Inferior parietal cortex (tissue), 1 donor: ENCODE measurements at regions not wholly inside any gene's neighbourhood (a gene's known extent, or its start where the extent isn't known, plus 50 kb on each side); places are given as distances from the start of the nearest gene placed in this dataset.

Experiments
- DNase-seq: peaks from one replicate; pipeline ENCODE4 v3.0.0-alpha.2; 2016; ENCODE audit errors: extremely low spot score

DNA sequence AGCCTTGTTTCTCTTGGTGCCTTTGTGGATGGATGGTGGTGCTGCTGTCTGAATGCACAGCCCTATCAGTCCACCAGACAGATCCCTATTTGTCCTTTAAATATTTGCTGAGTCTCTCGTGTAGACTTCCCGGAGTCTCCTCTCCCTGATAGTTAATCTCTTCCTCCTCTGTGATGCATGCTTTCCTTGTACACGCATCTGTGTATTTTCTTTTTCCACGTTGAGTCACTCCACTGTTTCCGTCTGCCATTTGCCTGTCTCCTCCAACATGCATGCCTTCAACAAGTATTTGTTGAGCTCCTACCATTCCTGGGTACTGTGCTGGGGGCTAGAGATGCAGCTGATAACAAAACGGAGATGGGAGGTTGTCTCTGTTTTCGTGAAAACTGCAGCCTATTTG is 282.6 kb downstream of the HAPSTR1 start:
- no peak for DNase-seq

DNA sequence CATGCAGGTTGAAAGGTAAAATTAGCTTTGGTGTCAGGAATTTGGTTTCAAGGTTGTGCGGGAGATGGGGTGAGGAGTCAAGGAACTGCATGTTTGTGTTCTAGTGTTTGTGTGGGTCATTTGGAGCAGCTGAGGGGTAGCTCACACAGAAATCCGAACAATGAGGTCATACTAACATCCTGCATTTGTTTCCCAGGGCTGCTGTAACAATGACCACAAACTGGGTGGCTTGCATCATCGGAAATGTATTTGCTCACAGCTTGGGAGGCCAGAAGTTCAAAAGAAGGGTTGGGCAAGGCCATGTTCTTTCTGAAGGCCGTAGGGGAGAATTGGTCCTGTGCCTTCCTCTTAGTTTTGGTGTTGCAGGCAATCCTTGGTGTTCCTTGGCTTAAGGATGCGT is 287.4 kb downstream of the HAPSTR1 start:
- DNase-seq = no peak

DNA sequence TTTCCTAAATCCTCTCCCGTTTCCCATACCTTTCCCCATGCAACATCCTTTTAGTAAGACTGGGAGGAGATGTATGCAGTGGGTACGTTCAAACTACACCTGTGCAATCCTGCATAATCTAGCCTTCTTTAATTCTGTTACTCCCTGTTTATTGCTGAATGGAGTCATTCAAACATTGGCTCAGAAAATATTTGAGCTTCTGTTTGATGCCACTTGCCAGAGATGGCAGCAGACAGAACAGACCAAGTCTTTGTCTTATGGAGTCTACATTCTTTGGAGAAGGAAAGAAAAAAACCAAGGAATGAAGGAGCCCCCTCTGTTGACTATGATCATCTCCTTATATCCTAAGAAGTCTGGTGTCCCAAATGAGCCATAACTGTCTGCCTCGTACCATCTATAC is 288.8 kb downstream of the HAPSTR1 start:
- no peak for DNase-seq

DNA sequence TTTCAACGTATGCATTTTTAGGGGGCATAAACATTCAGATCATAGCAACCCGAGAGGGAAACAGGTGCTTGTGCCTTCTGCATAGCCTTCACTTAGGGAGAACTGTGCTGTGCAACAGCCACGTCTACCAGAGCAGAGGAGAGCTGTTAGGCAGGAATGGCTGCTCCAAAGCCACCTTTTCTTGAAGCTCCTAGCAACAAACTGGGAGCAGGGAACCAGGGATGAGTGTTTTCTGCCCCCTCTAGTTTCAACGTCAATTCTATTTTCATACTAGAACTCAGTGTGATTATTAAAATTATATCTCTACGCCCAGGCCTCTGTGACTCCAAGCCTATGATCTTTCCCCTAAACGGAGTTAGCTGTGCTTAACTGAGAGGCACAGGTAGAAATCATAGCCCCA is 290.0 kb downstream of the HAPSTR1 start:
- DNase-seq = no peak

DNA sequence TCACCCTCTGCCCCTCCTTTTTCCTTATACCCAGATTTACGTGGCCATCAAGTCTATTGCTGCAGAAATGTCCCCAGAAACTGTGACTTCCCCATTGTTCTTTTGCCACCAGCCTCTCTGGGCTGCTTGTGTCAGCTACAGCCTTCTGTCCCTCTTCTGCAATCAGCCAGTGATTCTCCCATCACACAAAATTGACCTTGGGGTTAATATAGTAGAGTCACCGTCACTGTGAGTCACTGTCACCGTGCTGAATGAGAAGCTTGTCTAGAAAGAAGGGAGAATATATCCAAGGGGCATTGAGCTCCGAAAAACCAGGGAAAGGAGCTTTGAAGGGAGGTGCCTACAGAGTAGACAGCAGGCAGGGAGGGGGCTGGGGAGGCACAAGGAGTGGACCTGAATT is 290.5 kb downstream of the HAPSTR1 start:
- no peak for DNase-seq

DNA sequence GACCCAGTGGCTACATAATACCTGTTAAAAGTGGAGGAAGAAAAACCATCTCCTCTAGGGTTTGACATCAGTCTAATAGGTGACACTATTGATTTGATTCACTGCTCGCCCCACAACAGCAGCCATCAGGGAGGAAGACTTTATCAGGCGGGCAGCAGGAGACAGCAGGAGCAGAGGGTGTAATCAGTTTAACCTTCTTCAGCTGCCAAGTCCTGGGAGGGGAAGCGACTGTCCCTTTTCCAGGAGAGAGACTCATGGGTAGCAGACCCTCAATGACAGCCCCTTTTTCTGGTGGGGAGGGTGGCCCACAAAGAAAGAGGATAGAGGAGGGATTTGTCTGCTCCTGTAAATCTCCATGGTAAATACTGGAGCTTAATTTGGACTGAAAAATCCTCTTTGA is 291.8 kb downstream of the HAPSTR1 start:
- DNase-seq = no peak

DNA sequence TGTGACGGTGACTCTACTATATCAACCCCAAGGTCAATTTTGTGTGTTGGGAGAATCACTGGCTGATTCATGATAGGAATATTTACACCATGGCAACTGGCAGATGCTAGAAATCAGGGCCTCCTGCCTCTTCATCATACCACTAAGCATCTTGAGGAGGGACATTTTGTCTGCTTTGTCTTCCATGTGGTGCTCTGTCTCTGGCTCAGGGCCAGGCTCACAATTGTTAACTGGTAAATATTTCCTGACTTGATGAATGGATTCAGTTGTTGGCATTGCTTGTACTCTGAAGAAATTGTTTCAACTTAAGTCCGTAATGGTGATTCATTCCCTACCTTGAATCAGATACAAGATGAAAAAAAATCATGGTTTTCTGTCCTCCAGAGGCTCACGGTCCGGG is 292.7 kb downstream of the HAPSTR1 start:
- no peak for DNase-seq

DNA sequence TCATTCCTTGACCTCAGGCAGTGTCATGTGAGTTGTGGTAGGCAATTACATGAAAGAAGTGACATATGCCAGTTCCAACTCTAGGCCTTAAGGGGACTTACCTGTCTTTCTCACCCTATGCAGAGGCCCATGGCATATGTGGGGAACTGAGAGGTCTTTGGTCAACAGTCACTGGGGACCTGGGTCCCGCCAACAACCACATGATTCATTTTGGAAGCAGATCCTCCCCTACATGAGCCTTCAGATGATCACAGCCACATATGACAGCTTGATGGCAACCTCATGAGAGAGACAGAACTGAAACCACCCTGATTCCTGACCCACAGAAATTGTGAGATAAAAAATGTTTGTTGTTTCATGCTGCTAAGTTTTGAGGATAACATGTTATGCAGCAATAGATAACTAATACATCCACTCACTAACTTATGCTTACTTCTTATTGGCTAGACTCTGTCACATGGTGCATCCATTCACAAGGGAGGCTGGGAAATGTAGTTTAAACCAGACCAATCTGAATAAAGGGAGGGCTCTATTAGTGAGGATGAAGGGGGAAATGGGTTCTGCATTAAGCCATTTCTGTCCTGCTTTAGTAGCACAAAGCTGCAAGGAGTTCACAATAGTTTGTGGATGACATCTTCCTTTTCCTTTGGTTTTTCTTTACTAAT is 298.2 kb downstream of the HAPSTR1 start:
- DNase-seq = no peak

DNA sequence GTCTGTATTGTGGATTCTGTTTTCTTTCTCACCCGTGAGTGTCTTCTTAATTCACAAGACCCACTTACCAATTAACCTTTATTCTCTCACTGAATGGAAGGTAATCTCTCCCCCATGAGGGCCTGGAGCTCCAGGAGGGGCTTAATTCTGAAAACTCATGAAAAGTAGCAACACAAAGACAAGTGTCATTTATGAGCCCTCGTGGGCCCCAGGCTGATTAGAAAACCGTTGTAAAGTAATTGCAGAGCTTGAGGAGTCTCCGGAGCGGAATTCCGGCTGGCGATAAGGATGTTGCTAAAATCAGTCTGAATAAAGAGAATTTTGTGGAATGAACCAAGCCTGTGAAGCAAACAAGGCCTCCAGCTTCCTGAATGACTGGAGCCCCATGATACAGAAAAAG is 301.5 kb downstream of the HAPSTR1 start:
- DNase-seq = no peak

DNA sequence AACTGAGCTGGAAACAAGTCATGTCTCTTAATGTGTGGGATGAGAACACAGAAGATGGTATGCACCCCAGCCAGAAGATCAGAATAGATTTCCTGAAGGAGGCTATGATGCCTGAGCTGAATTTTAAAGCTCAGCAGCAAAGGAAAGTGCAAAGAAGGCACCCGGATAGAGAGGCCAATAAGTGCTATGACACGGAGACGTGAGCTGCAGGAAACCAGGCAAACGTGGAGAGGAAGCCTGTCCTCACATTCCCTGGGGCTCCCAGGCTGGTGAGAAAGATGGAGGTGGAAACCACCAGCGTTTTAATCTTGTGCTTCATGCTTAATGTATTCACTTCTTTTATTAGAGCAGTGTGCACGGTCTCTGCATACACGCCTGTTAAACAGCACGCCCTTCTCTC is 302.1 kb downstream of the HAPSTR1 start:
- DNase-seq = no peak

DNA sequence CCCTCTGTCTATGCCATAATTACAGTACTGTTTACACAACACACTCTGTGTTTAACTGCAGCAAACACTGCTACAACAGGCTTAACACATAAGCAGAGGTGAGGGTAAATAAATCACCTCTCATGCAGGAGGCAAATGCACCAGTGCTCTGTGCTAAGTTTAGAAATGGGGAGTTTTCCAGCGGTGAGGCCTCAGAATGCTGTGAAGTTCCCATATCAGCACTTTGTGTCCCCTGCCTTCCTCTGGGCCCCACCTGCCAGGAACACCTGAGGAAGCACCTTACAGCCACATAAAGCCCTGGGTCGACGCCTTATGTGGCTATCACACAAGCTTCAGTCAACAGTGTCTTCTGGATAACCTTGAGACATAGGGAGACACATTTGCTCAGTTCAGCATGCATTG is 304.5 kb downstream of the HAPSTR1 start:
- DNase-seq = no peak

DNA sequence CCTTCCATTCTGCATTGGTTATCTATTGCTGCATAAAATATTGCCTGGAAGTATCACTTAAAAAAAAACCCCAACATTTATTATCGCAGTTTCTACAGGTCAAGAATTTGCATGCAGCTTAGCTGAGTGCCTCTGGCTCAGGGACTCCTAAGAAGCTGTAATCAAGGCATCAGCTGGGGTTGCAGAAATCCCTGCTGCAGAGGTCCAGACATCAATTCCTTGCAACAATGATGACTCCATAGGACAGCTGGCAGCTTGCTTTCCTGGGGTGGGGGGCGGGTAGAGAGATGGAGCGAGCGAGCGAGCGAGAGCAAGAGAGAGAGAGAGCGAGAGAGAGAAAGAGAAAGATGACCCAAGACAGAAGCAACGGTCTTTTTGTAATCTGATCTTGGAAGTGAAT is 308.1 kb downstream of the HAPSTR1 start:
- no peak for DNase-seq

DNA sequence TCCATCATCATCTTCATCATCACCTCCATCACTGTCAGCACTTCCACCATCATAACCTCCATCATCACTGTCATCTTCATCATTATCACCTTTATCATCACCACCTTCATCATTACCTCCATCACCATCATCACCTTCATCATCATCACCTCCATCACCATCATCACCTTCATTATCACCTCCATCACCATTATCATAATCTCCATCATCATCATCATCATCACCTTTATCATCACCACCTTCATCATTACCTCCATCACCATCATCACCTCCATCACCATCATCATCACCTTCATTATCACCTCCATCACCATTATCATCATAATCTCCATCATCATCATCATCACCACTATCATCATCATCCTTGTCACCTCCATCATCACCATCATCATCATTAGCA is 309.7 kb downstream of the HAPSTR1 start:
- DNase-seq = no peak

DNA sequence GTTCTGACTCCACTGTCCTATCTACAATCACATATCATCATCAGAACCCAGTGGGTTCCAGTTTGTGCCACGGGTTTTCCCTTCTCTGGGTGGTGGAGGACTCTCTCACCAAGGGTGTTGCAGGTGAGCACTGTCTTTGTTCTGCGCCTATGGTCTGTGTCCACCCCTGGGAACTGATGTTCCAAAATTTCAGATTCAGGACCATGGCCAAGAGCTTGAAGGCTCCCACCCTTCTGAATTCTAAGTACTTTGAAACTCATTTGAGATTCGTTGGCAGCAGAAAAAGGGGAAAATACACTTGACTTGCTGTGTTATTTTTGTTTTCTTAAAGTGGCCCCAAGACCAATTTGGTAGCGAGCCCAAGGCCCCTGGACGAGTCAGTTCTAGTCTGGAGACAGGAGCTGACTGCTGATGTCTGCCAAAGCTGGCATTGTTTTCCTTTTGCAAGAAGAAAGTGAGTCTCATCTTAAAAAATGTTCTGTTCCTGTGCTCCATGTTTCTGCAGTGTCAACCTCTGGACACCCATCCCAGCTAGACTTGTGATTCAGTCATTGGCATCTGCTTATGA is 310.9 kb downstream of the HAPSTR1 start:
- DNase-seq = no peak

DNA sequence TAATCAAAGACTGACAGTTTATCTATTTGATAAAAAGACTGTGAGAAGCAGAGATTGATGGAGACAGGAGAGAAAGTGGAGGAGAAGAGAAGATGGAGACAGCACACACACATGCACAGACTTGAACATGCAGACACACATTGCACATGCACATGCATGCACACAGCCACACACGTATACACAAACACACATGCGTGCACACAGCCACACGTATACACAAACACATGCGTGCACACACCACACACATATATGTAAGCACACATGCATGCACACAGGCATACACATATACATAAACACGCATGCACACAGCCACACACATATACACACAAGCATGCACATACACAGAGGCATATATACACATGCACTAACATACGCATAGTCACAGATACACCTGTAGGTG is 313.4 kb downstream of the HAPSTR1 start:
- no peak for DNase-seq

DNA sequence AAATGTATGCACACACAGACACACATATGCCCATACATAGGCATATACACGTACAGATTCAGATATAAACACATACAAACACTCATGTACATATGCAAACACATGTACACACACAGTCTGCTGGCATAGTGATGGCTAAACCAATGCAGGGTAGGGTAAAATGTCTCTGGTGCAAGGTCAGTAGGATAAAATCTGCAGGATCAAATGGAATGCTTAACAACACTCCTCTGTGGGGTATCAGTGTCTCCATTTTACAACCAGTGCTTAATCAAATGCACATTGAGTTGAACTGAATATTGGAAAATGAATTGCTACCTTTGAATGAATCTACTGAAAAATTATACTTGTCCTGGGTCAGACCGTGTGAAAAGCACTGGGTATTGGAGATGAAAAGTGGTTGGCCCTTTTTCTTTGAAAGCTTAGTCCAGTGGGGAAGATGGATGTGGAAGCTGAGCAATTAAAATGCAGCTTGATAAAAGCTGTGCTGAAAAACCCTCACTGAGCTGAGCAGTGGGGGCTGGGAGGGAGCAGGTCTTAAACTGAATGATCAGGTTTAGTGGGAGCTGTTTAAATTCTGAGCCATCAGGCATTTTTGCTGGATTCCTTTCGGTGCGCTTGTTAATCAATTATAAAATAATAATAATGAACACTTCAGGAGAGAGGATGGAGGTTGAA is 314.7 kb downstream of the HAPSTR1 start:
- no peak for DNase-seq

DNA sequence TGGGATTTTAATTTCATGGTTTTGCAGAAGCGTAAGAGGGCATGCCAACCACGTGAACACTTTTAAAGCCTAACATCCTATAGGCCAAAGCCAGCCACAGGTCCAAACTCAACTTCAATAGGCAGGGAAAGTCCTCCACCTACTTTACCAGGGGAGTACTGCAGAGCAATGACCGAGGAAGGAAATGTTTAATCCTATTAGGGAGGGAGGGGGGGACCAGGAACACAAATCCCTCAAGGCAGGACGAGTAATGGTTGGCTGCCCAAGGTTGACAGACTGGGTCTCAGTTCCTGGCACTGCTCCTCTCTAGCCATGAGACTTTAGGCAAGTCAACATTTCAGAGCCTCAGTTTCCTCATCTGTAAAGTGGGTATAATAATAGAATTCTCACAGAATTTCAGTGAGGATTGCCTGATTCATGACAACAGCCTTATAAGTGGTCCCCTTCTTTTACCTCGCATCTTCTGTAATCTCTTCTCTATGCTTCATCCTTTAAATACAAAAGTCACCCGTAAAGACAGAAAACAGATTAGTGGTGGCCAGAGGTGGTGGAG is 315.8 kb downstream of the HAPSTR1 start:
- DNase-seq = no peak

DNA sequence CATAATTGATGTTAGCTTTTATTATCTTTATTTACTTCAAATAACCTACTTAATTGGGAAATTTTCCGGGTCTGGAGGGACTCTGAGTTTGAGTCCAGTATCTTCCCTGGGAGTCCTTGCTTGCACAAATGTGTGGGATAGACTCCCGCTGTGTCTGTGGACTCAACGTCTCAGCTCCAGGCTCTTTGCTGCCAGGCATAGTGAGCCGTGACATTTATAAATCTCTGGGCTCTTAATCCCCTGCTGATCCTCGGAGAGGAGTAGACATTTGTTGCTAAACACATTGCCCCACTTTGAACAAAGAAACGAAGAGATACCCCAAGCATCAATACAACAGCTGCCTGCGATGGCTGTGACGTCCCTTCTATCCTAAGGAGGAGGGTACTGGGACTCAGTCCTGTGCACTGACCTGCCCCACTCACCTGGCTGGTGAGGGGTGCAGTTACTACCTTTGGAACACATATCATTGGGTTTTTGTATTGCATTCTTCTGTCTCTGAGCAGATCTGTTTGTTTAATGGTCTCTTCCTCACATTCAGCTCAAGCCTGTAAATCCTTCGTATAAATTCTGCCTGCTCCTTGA is 316.9 kb downstream of the HAPSTR1 start:
- no peak for DNase-seq

DNA sequence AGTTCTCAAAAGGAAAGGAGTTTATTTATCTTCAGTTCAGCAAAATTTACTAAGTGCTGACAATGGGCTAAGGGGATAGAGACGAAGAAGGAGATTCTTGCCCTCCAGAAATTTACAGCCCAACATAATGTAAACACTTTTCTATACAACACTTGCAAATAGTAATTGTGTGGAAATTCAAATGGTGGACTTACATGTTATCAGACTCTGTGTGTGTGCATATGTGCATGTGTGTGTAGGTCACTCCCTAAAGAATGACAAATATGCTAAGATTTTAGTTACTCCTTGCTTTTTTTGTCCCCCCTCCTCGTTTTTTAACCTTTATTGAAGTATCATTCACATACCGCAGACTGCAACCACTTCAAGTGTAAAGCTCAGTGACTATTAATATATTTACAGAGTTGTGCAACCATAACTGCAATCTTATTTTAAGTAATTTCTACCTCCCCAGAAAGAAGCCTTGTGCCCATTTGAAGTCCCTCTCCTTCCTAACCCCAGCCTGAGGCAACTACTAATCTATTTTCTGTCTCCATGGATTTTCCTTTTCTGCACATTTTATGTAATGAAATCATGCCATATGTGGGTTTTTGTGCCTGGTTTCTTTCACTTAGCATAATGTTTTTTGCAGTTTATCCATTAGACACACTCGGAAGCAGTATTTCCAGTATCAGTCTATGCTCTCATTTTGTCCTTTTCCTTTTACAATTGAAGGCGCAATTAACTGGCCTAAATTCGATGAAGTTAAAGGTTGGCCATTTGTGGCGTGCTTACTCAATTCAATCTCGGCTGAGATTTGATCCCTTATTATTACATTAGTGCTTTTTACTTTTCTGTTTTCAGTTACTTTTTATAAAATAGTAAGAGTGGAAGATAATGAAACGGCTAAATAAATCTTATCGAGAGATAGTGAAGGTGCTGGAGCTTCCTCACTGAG is 318.4 kb downstream of the HAPSTR1 start:
- DNase-seq = no peak

DNA sequence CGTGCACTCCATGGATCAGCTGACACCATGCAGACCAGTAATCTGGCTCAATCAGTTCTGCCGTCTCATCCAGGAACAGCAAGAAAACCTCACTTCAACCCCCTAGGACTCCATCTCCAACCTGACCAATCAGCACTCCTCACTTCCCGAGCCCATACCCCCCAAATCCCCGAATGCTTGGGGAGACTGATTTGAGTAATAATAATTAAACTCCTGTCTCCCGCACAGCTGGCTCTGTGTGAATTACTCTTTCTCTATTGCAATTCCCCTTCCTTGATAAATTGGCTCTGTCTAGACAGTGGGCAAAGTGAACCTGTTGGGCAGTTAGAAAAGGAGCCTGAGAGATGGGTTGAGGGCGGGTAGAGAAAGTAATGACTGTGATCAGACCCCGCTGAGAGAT is 320.0 kb downstream of the HAPSTR1 start:
- no peak for DNase-seq

DNA sequence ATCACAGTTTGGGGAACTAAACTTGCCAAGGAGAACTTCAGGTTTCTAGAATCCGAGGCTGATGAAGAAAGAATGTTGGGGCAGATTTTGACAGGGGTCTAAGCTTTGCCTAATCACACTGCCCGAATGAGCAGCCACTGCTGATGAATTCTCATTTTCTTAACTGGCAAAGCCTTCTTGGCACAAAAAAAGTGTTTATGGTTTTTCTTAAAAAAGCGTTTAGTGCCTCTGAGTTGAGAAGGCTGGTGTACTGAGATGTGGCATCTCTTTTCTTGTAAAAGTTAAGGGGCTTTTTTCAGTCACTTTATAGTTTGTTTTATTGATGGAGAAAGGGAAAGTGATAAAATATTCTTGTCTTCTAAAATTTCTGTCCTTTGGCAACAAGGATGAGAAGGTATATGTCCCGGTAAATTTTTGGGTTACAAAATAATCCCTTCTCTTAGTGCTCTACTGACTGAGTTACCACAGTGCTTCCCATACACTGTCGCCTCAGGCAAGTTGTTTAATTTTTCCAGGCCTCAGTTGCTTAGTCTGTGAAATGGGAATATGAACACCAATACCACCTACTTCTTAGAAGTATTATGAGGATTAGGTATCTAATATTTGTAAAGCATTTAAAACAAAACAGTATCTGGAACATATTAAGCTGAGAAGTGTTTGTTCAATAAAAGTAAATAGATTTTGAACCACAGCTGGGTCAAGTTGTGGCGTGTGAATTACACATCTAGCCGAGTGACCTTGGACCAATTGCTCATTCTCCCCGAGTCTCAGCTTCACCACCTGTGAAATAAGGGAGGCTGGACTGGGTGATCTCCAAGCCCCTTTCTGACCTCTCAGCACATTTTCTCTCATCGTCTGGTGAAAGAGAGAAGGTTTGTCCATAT is 320.8 kb downstream of the HAPSTR1 start:
- no peak for DNase-seq
